RWPE1 (cell line): ENCODE measurements at regions not wholly inside any gene's neighbourhood (a gene's known extent, or its start where the extent isn't known, plus 50 kb on each side); places are given as distances from the start of the nearest gene placed in this dataset.

Experiments used
- CTCF ChIA-PET: fragments of 350-600 bp; sonication (Branson Sonifier 250); formaldehyde crosslinking; extraction: SDS; loops from one replicate; lab custom pipeline; 2021; lab: Yijun Ruan, JAX
- POLR2A ChIA-PET: fragments of 400-600 bp; formaldehyde crosslinking; extraction: SDS; loops from one replicate; lab custom pipeline; 2020; ENCODE audit warnings: antibody characterized with exemption; ENCODE audit not compliant: low non-redundant PET; lab: Yijun Ruan, JAX
- DNase-seq: peaks from one replicate; pipeline ENCODE4 v3.0.0; 2012; ENCODE audit warnings: low spot score
- H3K27ac ChIP-seq: fragments of 450-650 bp; 2 replicates; pipeline ENCODE4 v1.5.1; 2017
- CTCF ChIP-seq: fragments of 450-650 bp; conservative IDR thresholded peaks from 2 replicates; pipeline ENCODE4 v1.5.1; 2017; ENCODE audit warnings: low read depth, mild to moderate bottlenecking

- no peak for TF ChIP-seq CTCF
- CTCF ChIA-PET, result no interaction called here
Observed at GRCh38 chr4:108327642-108328382, 159.1 kb upstream of the LEF1 start.

GRCh38 chr4:108325561-108325960 is 156.8 kb upstream of the LEF1 start:
- CTCF ChIA-PET, result no interaction called here
- DNase-seq, result no peak
- no peak for TF ChIP-seq CTCF
- no peak overlapping the region for H3K27ac ChIP-seq
- POLR2A ChIA-PET, result no interaction called here

More at GRCh38 chr4:108327642-108328382, 159.1 kb upstream of the LEF1 start:
- H3K27ac ChIP-seq, result no peak overlapping the region
- POLR2A ChIA-PET, result no interaction called here
- no peak for DNase-seq

GRCh38 chr4:108324450-108324849 is 155.7 kb upstream of the LEF1 start:
- TF ChIP-seq CTCF, result no peak
- H3K27ac ChIP-seq, result no peak overlapping the region
- ChIA-PET POLR2A (no interaction called here), CTCF (no interaction called here)
- no peak for DNase-seq

- POLR2A ChIA-PET, result interaction anchor here (0.7 kb wide), 1 partner anchor 76 kb away, joined by 8 read pairs; no protein-coding TSS in a partner anchor
- CTCF ChIA-PET, result no interaction called here
- DNase-seq, result no peak
- TF ChIP-seq CTCF, result no peak
- H3K27ac ChIP-seq, result no peak overlapping the region
Observed at GRCh38 chr4:108322497-108322896, 153.8 kb upstream of the LEF1 start.

GRCh38 chr4:108320061-108320460 is 151.3 kb upstream of the LEF1 start:
- H3K27ac ChIP-seq, result no peak overlapping the region
- CTCF ChIA-PET, result no interaction called here
- TF ChIP-seq CTCF, result no peak
- POLR2A ChIA-PET, result interaction anchor here (0.5 kb wide), 1 partner anchor 252 kb away, joined by 4 read pairs; no protein-coding TSS in a partner anchor
- no peak for DNase-seq

GRCh38 chr4:108317377-108317776 is 148.6 kb upstream of the LEF1 start:
- no peak for DNase-seq
- ChIA-PET CTCF (no interaction called here), POLR2A (no interaction called here)
- H3K27ac ChIP-seq, result no peak overlapping the region
- TF ChIP-seq CTCF, result no peak
